A673 (cell line): ENCODE measurements at regions not wholly inside any gene's neighbourhood (a gene's known extent, or its start where the extent isn't known, plus 50 kb on each side); places are given as distances from the start of the nearest gene placed in this dataset.

Experiments
- EZH2 ChIP-seq: fragments of 200-600 bp; sonication (generic); IDR thresholded peaks from 2 replicates; pipeline ENCODE4 v1.6.1; 2017; ENCODE audit warnings: borderline replicate concordance, low read depth, mild to moderate bottlenecking, mixed read lengths, antibody characterized with exemption, low read length; ENCODE audit not compliant: poor library complexity, severe bottlenecking
- TF ChIP-seq, protein P1 (sequence below): fragments of 300-800, 200-600 bp; sonication (generic); conservative IDR thresholded peaks from 2 replicates; pipeline ENCODE4 v1.5.1; 2017; ENCODE audit warnings: low read depth, mild to moderate bottlenecking, antibody characterized with exemption, low read length, moderate library complexity, mixed read lengths

DNA sequence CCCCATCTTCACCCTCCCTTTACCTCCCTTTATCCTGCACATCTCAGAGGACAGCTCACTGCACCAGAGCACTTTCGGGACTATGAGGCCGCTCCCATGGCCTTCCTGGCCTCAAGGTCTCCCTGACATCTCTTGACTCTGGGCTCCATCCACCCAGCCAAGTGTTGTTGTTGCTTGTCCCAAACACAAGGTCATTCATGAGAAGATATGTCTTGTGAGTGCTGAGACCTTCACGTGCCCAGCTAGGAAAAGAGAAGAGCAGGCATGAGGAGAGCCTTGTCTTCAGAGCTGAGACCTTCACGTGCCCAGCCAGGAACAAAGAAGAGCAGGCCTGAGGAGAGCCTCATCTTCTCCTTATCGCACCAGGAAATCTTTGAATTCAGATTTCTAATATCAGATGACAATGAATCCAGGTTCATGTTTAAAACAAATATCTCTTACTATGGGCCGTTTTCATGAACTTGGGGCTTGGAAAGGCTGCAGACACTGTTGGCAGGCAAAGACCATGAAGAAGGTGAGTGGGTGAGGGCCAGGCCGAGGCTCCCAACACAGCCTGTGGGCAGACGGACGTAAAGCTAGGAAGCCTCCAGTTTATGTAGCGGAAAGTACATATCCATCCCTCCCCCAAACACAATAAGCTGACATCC, 256.1 kb downstream of the NDUFA10 start:
- TF ChIP-seq, protein P1, sequence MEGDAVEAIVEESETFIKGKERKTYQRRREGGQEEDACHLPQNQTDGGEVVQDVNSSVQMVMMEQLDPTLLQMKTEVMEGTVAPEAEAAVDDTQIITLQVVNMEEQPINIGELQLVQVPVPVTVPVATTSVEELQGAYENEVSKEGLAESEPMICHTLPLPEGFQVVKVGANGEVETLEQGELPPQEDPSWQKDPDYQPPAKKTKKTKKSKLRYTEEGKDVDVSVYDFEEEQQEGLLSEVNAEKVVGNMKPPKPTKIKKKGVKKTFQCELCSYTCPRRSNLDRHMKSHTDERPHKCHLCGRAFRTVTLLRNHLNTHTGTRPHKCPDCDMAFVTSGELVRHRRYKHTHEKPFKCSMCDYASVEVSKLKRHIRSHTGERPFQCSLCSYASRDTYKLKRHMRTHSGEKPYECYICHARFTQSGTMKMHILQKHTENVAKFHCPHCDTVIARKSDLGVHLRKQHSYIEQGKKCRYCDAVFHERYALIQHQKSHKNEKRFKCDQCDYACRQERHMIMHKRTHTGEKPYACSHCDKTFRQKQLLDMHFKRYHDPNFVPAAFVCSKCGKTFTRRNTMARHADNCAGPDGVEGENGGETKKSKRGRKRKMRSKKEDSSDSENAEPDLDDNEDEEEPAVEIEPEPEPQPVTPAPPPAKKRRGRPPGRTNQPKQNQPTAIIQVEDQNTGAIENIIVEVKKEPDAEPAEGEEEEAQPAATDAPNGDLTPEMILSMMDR, result no peak
- TF ChIP-seq EZH2, result no peak
